Bronchial epithelial cell (primary cell): ENCODE measurements at regions not wholly inside any gene's neighbourhood (a gene's known extent, or its start where the extent isn't known, plus 50 kb on each side); places are given as distances from the start of the nearest gene placed in this dataset.

Source experiments
- DNase-seq: peaks from one replicate; pipeline ENCODE4 v3.0.0-alpha.2; 2010; ENCODE audit warnings: low read depth
- FAIRE-seq: peaks from 2 replicates; lab custom pipeline; 2011; peaks lifted over from hg19 to GRCh38; lab: Jason Lieb, UNC
- H3K27me3 ChIP-seq: 2 replicates; pipeline ENCODE4 v1.5.1; 2011; ENCODE audit warnings: low read length; ENCODE audit not compliant: control insufficient read depth, insufficient read depth
- H3K36me3 ChIP-seq: 2 replicates; pipeline ENCODE4 v1.5.1; 2011; ENCODE audit warnings: low read length; ENCODE audit not compliant: control insufficient read depth, insufficient read depth
- H3K4me3 ChIP-seq: 2 replicates; pipeline ENCODE4 v1.5.1; 2011; ENCODE audit warnings: mild to moderate bottlenecking, low read depth, low read length, control low read depth
- TF ChIP-seq, protein P1 (sequence below): IDR thresholded peaks from 2 replicates; pipeline ENCODE4 v1.5.1; 2011; ENCODE audit warnings: mild to moderate bottlenecking, moderate library complexity, low read length, control low read depth, inconsistent platforms; ENCODE audit not compliant: insufficient read depth, severe bottlenecking

DNA sequence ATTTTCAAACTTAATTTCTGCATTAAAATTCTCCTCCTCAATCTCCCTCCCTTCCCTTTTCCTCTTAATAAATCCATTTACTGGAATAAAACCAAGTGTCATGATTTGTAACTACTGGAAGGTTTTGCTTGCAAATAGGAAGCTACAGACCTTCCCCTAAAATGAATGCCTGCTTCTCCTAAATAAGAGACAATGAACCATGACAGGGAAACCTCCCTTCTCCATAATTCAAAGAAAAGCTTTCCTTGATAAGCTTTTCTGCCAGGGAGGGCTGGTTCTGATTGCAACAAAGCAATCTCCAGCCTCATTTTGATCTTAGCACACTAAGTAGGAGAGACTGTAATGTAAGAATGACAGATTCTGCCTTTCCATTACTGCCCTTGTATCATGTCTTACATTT is 111.0 kb upstream of the CDH20 start:
- TF ChIP-seq, protein P1, sequence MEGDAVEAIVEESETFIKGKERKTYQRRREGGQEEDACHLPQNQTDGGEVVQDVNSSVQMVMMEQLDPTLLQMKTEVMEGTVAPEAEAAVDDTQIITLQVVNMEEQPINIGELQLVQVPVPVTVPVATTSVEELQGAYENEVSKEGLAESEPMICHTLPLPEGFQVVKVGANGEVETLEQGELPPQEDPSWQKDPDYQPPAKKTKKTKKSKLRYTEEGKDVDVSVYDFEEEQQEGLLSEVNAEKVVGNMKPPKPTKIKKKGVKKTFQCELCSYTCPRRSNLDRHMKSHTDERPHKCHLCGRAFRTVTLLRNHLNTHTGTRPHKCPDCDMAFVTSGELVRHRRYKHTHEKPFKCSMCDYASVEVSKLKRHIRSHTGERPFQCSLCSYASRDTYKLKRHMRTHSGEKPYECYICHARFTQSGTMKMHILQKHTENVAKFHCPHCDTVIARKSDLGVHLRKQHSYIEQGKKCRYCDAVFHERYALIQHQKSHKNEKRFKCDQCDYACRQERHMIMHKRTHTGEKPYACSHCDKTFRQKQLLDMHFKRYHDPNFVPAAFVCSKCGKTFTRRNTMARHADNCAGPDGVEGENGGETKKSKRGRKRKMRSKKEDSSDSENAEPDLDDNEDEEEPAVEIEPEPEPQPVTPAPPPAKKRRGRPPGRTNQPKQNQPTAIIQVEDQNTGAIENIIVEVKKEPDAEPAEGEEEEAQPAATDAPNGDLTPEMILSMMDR, result no peak
- DNase-seq (no peak), FAIRE-seq (no peak)
- Histone ChIP-seq H3K4me3 (no peak overlapping the region), H3K36me3 (no peaks in the 10 kb centered on the region), H3K27me3 (no peaks in the 10 kb centered on the region)

DNA sequence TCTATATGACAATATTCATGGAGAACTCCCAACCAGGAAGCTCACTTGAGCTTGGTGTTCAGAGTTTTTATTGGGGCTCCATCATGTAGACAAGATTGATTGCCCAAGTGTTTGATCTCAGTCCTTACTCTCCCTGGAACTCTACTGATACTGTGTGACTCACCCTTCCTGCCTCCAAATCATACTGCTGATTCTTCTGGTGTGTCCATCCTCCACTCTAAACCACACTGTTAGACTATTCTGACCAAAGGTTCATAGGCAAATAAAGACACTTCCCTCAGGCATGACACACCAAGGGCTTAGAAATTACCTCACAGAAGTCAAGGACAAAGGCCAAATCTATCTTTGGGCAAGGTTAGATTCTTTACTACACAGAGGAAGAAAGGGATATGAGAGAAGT is 107.9 kb upstream of the CDH20 start:
- FAIRE-seq (no peak), DNase-seq (no peak)
- H3K4me3 ChIP-seq, result no peak overlapping the region
- no peaks in the 10 kb centered on the region for H3K36me3 ChIP-seq
- H3K27me3 ChIP-seq, result no peaks in the 10 kb centered on the region
- TF ChIP-seq, protein P1, result no peak

DNA sequence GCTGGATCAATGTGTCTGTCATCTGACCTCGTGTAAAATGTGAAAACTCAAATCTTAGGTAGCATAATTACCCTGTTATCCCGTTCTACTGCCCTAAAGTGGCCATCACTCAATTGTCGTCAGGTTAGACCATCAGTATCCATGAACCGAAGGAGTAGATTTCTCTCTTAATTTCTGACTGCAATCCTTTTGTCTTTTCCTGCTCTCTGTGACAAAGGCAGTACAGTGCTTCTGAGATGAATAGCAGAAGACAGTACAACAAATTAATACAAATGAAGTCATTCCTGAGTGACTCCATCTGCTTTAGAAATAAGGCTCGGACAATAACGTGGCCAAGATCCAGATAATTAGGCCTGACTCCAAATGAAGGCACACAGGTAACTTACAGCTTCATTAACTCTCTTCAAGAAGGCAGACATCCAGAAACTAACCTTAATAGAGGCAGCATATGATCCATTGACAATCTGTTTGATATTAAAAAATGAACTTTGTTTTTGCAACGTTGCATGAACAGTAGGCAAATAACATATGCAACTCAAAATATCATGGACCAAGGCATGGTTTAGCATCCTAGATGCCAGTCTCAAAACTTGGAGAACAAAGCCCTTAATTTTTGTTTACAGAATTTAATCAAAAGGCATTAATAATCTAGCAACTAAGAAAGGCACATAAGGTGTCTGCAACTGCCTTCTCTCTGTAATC is 96.7 kb upstream of the CDH20 start:
- no peak for FAIRE-seq
- H3K36me3 ChIP-seq, result no peaks in the 10 kb centered on the region
- TF ChIP-seq, protein P1, result no peak
- H3K27me3 ChIP-seq, result no peaks in the 10 kb centered on the region
- DNase-seq, result no peak
- no peak overlapping the region for H3K4me3 ChIP-seq

DNA sequence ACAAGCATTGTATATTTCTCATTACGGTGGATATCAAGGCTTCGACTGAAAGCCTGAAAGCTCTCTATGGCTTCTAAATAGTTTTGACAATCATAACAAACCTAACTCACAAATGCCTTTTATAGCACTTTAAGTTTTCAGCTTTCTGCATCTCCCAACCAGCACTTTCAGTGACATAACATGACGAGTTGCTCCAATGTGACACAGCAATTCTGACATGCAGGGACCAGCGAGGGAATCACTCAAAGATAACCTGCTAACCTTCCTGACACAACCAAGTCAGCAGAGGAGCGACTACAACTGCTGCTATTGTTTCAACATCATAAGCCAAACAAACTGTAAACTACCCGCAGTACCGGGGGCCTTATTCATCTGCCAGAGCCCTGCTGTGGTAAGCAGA is 95.7 kb upstream of the CDH20 start:
- Histone ChIP-seq H3K4me3 (no peak overlapping the region), H3K36me3 (no peaks in the 10 kb centered on the region), H3K27me3 (no peaks in the 10 kb centered on the region)
- FAIRE-seq (no peak), DNase-seq (no peak)
- TF ChIP-seq, protein P1, result no peak

DNA sequence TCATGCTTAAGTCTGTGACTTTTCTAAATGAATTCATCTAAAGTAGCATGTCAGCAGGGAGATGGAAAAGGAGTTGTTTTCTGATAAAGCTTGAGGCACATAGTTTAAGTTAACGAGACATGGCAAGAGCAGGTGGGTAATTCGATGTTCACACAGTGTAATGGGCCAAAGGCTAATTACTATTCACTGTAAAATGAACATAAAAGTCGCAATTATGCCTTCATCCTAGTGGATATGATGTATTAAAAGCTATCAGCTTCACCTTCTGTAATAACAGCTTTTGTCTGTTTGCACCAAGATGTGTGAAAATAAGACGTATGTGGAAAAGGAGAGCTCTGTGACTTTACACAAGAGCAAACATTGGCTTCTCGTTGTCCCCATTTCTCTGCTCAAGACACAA is 94.2 kb upstream of the CDH20 start:
- Histone ChIP-seq H3K27me3 (no peaks in the 10 kb centered on the region), H3K36me3 (no peaks in the 10 kb centered on the region), H3K4me3 (no peak overlapping the region)
- TF ChIP-seq, protein P1, result no peak
- DNase-seq (no peak), FAIRE-seq (no peak)
